WTC11 (cell line): ENCODE measurements at regions not wholly inside any gene's neighbourhood (a gene's known extent, or its start where the extent isn't known, plus 50 kb on each side); places are given as distances from the start of the nearest gene placed in this dataset.

Experiments
- ATAC-seq: fragments of 200-7000 bp; cut with Tn5 transposase; 2 replicates; pipeline ENCODE4 v1.10.0; 2021; ENCODE audit warnings: mild to moderate bottlenecking, moderate library complexity
- CTCF ChIA-PET: fragments of 300-600 bp; sonication (Branson Sonifier 250); formaldehyde crosslinking; loops from one replicate; lab custom pipeline; 2021; ENCODE audit warnings: antibody characterized with exemption; lab: Charles Lee
- POLR2A ChIA-PET: fragments of 350-600 bp; sonication (Branson Sonifier 250); formaldehyde crosslinking; loops from one replicate; lab custom pipeline; 2021; ENCODE audit warnings: antibody characterized with exemption; lab: Charles Lee
- DNase-seq: peaks from one replicate; pipeline ENCODE4 v3.0.0; 2021; ENCODE audit warnings: low spot score
- H3K27ac Mint-ChIP-seq: 2 replicates; pipeline ENCODE4 v1.8.0; 2021; ENCODE audit warnings: mixed read lengths
- H3K27me3 Mint-ChIP-seq: 2 replicates; pipeline ENCODE4 v1.8.0; 2021; ENCODE audit warnings: low read depth, mild to moderate bottlenecking, moderate library complexity, mixed read lengths
- H3K36me3 Mint-ChIP-seq: 2 replicates; pipeline ENCODE4 v1.8.0; 2021; ENCODE audit warnings: mixed read lengths
- H3K4me1 Mint-ChIP-seq: 2 replicates; pipeline ENCODE4 v1.8.0; 2022; ENCODE audit warnings: mixed read lengths
- H3K4me3 Mint-ChIP-seq: 2 replicates; pipeline ENCODE4 v1.8.0; 2021; ENCODE audit warnings: mild to moderate bottlenecking, moderate library complexity, mixed read lengths
- H3K9me3 Mint-ChIP-seq: 2 replicates; pipeline ENCODE4 v1.8.0; 2021; ENCODE audit warnings: mixed read lengths
- ATF1 ChIP-seq: sonication (generic); formaldehyde crosslinking; IDR thresholded peaks from 2 replicates; pipeline ENCODE4 v1.8.1; 2023; ENCODE audit warnings: mild to moderate bottlenecking, moderate library complexity, missing genetic modification reagents
- FOXK1 ChIP-seq: sonication (generic); formaldehyde crosslinking; IDR thresholded peaks from 2 replicates; pipeline ENCODE4 v1.8.0; 2022; ENCODE audit warnings: mild to moderate bottlenecking, moderate library complexity, missing genetic modification reagents
- FOXP1 ChIP-seq: sonication (generic); formaldehyde crosslinking; IDR thresholded peaks from 2 replicates; pipeline ENCODE4 v1.8.0; 2022; ENCODE audit warnings: missing genetic modification reagents, mild to moderate bottlenecking, moderate library complexity, borderline replicate concordance
- GTF2I ChIP-seq: fragments of 250-450 bp; sonication (Bioruptor Pico); conservative IDR thresholded peaks from 2 replicates; pipeline ENCODE4 v1.4.0; 2021; ENCODE audit warnings: mild to moderate bottlenecking
- KAT7 ChIP-seq: sonication (generic); formaldehyde crosslinking; IDR thresholded peaks from 2 replicates; pipeline ENCODE4 v1.8.1; 2023; ENCODE audit warnings: missing genetic modification reagents, mild to moderate bottlenecking, borderline replicate concordance
- NFATC4 ChIP-seq: fragments of 250-450 bp; sonication (Bioruptor Pico); IDR thresholded peaks from 2 replicates; pipeline ENCODE4 v1.9.0; 2021; ENCODE audit warnings: mild to moderate bottlenecking
- NFYB ChIP-seq: sonication (generic); formaldehyde crosslinking; conservative IDR thresholded peaks from 2 replicates; pipeline ENCODE4 v1.8.0; 2022; ENCODE audit warnings: low read depth, missing genetic modification reagents
- NR1H2 ChIP-seq: sonication (generic); formaldehyde crosslinking; IDR thresholded peaks from 2 replicates; pipeline ENCODE4 v1.9.0; 2021; ENCODE audit warnings: mild to moderate bottlenecking, moderate library complexity, missing genetic modification reagents
- RELA ChIP-seq: sonication (generic); formaldehyde crosslinking; IDR thresholded peaks from 2 replicates; pipeline ENCODE4 v1.8.1; 2022; ENCODE audit warnings: missing genetic modification reagents, mild to moderate bottlenecking, borderline replicate concordance
- SOX15 ChIP-seq: fragments of 250-450 bp; sonication (Bioruptor Pico); IDR thresholded peaks from 2 replicates; pipeline ENCODE4 v1.9.0; 2021; ENCODE audit warnings: mild to moderate bottlenecking
- TEAD4 ChIP-seq: sonication (generic); formaldehyde crosslinking; IDR thresholded peaks from 2 replicates; pipeline ENCODE4 v1.8.0; 2022; ENCODE audit warnings: mild to moderate bottlenecking, missing genetic modification reagents
- ZNF671 ChIP-seq: fragments of 250-450 bp; sonication (Bioruptor Pico); IDR thresholded peaks from 2 replicates; pipeline ENCODE4 v1.8.0; 2021; ENCODE audit warnings: mild to moderate bottlenecking
- TF ChIP-seq, protein P1 (sequence below): sonication (generic); formaldehyde crosslinking; IDR thresholded peaks from 2 replicates; pipeline ENCODE4 v1.8.0; 2022; ENCODE audit warnings: missing genetic modification reagents
- TF ChIP-seq, protein P2 (sequence below): fragments of 250-450 bp; sonication (Bioruptor Pico); IDR thresholded peaks from 2 replicates; pipeline ENCODE4 v2.1.2; 2022; ENCODE audit warnings: mild to moderate bottlenecking, moderate library complexity
- TF ChIP-seq, protein P3 (sequence below): sonication (generic); formaldehyde crosslinking; IDR thresholded peaks from 2 replicates; pipeline ENCODE4 v1.8.1; 2022; ENCODE audit warnings: low read depth, mild to moderate bottlenecking, moderate library complexity, missing genetic modification reagents, borderline replicate concordance
- TF ChIP-seq, protein P4 (sequence below): sonication (generic); formaldehyde crosslinking; IDR thresholded peaks from 2 replicates; pipeline ENCODE4 v1.8.0; 2022; ENCODE audit warnings: mild to moderate bottlenecking, missing genetic modification reagents
- TF ChIP-seq, protein P5 (sequence below): sonication (generic); formaldehyde crosslinking; IDR thresholded peaks from 2 replicates; pipeline ENCODE4 v1.8.1; 2022; ENCODE audit warnings: low read depth, missing genetic modification reagents, borderline replicate concordance
- TF ChIP-seq, protein P6 (sequence below): sonication (generic); formaldehyde crosslinking; IDR thresholded peaks from 2 replicates; pipeline ENCODE4 v1.8.0; 2023; ENCODE audit warnings: mild to moderate bottlenecking, missing genetic modification reagents
- TF ChIP-seq, protein P7 (sequence below): fragments of 250-450 bp; sonication (Bioruptor Pico); IDR thresholded peaks from 2 replicates; pipeline ENCODE4 v1.9.0; 2021; ENCODE audit warnings: moderate library complexity, mild to moderate bottlenecking, inconsistent platforms, borderline replicate concordance

DNA sequence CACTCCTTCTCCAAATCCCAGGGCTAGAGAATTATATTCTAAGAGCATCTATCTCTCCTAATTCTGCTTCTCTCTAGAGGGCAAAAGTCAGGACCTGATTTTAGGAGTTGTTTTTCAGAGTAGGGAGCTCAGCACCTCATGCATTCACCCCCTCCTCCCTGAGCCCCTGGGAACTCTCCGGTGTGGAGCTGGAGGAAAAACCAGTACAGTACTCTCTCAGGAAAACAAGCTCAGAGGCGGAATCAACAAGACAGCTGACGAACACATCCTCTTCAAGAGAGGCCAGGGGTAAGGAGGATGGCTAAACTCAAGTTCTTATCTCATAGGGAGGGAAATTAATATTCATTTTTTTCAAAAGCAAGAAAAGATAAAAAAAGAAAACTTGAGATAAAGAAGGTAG, 120.1 kb upstream of the CDYL start:
- TF ChIP-seq ATF1 (CRISPR knock-in tag) = no peak
- TF ChIP-seq, protein P1, sequence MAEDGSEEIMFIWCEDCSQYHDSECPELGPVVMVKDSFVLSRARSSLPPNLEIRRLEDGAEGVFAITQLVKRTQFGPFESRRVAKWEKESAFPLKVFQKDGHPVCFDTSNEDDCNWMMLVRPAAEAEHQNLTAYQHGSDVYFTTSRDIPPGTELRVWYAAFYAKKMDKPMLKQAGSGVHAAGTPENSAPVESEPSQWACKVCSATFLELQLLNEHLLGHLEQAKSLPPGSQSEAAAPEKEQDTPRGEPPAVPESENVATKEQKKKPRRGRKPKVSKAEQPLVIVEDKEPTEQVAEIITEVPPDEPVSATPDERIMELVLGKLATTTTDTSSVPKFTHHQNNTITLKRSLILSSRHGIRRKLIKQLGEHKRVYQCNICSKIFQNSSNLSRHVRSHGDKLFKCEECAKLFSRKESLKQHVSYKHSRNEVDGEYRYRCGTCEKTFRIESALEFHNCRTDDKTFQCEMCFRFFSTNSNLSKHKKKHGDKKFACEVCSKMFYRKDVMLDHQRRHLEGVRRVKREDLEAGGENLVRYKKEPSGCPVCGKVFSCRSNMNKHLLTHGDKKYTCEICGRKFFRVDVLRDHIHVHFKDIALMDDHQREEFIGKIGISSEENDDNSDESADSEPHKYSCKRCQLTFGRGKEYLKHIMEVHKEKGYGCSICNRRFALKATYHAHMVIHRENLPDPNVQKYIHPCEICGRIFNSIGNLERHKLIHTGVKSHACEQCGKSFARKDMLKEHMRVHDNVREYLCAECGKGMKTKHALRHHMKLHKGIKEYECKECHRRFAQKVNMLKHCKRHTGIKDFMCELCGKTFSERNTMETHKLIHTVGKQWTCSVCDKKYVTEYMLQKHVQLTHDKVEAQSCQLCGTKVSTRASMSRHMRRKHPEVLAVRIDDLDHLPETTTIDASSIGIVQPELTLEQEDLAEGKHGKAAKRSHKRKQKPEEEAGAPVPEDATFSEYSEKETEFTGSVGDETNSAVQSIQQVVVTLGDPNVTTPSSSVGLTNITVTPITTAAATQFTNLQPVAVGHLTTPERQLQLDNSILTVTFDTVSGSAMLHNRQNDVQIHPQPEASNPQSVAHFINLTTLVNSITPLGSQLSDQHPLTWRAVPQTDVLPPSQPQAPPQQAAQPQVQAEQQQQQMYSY = peak; percentile 74
- Mint-ChIP-seq H3K4me1 (peaks cover 31% of the 10 kb centered on the region), H3K27me3 (peaks cover 5% of the 10 kb centered on the region), H3K27ac (no peak overlapping the region), H3K36me3 (peaks cover 6% of the 10 kb centered on the region), H3K9me3 (peaks cover 25% of the 10 kb centered on the region), H3K4me3 (no peak overlapping the region)
- POLR2A ChIA-PET = no interaction called here
- ATAC-seq (peak; percentile 60; the same call in 1 of the 2 replicates), DNase-seq (no peak)
- CTCF ChIA-PET = interaction anchor here (1.1 to 1.4 kb wide), 2 partner anchors 124 to 268 kb away, joined by 3 read pairs; no protein-coding TSS in a partner anchor

DNA sequence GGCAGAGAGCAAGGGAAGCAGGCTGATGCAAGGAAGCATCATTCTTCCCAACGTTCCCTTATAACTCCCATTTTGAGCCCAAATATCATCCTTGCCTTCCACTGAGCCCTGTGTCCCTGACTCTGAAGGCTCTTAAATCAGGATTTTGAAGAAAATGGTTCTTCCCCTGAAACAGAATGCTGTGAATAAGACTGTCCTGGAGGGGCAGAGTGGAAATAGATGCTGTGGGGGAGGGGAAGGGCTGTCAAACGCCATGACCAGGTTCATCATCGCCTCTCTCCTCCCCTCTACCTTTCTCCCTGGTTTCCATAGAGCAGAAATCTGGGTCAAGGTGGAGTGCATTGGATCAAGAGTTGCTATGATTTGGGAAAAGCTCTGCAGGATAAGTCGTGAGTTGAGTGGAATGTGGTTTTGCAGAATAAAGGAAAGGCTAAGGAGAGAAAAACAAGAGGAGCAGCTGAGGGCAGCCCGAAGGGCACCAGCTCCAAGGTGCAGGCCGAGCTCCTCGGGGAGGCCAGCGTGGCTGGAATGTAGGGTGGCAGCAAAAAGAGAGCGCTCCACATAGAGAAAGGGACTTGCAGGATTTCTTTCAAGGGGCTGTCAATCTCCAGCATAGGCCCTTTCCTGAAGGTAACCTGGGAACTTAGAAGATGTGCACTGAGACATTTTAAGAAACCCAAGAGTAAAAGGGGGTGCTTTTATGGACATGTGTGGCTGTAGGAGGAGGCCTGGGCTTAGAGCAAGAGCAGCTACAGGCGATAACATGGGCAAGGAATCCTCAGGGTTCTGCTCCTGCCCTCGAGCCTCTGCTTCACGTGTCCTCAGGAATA, 120.8 kb upstream of the CDYL start:
- H3K4me3 Mint-ChIP-seq = no peak overlapping the region
- CTCF ChIA-PET = interaction anchor here (1.1 to 1.4 kb wide), 2 partner anchors 125 to 268 kb away, joined by 3 read pairs; no protein-coding TSS in a partner anchor
- H3K27ac Mint-ChIP-seq = no peak overlapping the region
- peaks cover 25% of the 10 kb centered on the region for H3K9me3 Mint-ChIP-seq
- POLR2A ChIA-PET = no interaction called here
- peaks cover 5% of the 10 kb centered on the region for H3K27me3 Mint-ChIP-seq
- ATAC-seq (peak; percentile 53), DNase-seq (no peak)
- TF ChIP-seq NFATC4 (CRISPR knock-in tag) (no peak), RELA (no peak), GTF2I (no peak), FOXP1 (CRISPR knock-in tag) (no peak), NR1H2 (CRISPR knock-in tag) (no peak)
- H3K36me3 Mint-ChIP-seq = peaks cover 6% of the 10 kb centered on the region
- peaks cover 26% of the 10 kb centered on the region for H3K4me1 Mint-ChIP-seq

DNA sequence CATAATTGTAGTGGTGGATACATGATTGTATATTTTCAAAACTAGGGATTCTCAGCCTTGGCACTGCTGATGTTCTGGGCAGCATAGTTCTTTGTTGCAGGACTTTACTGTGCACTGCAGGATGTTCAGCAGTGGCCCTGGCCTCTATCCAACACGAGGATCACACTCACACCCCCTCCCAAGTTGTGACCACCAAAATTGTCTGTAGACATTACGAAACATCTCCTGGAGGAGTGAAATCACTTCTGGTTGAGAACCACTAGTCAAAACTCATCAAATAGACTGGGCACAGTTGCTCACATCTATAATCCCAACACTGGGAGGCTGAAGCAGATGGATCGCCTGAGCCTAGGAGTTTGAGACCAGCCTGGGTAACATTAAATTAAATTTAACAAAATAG, 123.1 kb upstream of the CDYL start:
- peaks cover 27% of the 10 kb centered on the region for H3K4me1 Mint-ChIP-seq
- ATAC-seq = no peak
- ChIA-PET POLR2A (no interaction called here), CTCF (no interaction called here)
- peaks cover 14% of the 10 kb centered on the region for H3K9me3 Mint-ChIP-seq
- peaks cover 6% of the 10 kb centered on the region for H3K36me3 Mint-ChIP-seq
- no peak for DNase-seq
- no peak overlapping the region for H3K4me3 Mint-ChIP-seq
- no peaks in the 10 kb centered on the region for H3K27me3 Mint-ChIP-seq
- H3K27ac Mint-ChIP-seq = no peak overlapping the region
- TF ChIP-seq KAT7 (CRISPR knock-in tag) (no peak), FOXK1 (CRISPR knock-in tag) (no peak), SOX15 (CRISPR knock-in tag) (no peak), TEAD4 (CRISPR knock-in tag) (no peak), ZNF671 (no peak), NFYB (CRISPR knock-in tag) (no peak)
- TF ChIP-seq, protein P2, sequence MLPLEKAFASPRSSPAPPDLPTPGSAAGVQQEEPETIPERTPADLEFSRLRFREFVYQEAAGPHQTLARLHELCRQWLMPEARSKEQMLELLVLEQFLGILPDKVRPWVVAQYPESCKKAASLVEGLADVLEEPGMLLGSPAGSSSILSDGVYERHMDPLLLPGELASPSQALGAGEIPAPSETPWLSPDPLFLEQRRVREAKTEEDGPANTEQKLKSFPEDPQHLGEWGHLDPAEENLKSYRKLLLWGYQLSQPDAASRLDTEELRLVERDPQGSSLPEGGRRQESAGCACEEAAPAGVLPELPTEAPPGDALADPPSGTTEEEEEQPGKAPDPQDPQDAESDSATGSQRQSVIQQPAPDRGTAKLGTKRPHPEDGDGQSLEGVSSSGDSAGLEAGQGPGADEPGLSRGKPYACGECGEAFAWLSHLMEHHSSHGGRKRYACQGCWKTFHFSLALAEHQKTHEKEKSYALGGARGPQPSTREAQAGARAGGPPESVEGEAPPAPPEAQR (CRISPR knock-in tag) = no peak
- TF ChIP-seq, protein P3, sequence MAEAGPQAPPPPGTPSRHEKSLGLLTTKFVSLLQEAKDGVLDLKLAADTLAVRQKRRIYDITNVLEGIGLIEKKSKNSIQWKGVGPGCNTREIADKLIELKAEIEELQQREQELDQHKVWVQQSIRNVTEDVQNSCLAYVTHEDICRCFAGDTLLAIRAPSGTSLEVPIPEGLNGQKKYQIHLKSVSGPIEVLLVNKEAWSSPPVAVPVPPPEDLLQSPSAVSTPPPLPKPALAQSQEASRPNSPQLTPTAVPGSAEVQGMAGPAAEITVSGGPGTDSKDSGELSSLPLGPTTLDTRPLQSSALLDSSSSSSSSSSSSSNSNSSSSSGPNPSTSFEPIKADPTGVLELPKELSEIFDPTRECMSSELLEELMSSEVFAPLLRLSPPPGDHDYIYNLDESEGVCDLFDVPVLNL (CRISPR knock-in tag) = no peak
- TF ChIP-seq, protein P4, sequence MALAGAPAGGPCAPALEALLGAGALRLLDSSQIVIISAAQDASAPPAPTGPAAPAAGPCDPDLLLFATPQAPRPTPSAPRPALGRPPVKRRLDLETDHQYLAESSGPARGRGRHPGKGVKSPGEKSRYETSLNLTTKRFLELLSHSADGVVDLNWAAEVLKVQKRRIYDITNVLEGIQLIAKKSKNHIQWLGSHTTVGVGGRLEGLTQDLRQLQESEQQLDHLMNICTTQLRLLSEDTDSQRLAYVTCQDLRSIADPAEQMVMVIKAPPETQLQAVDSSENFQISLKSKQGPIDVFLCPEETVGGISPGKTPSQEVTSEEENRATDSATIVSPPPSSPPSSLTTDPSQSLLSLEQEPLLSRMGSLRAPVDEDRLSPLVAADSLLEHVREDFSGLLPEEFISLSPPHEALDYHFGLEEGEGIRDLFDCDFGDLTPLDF (CRISPR knock-in tag) = no peak
- TF ChIP-seq, protein P5, sequence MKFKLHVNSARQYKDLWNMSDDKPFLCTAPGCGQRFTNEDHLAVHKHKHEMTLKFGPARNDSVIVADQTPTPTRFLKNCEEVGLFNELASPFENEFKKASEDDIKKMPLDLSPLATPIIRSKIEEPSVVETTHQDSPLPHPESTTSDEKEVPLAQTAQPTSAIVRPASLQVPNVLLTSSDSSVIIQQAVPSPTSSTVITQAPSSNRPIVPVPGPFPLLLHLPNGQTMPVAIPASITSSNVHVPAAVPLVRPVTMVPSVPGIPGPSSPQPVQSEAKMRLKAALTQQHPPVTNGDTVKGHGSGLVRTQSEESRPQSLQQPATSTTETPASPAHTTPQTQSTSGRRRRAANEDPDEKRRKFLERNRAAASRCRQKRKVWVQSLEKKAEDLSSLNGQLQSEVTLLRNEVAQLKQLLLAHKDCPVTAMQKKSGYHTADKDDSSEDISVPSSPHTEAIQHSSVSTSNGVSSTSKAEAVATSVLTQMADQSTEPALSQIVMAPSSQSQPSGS (CRISPR knock-in tag) = no peak
- TF ChIP-seq, protein P6, sequence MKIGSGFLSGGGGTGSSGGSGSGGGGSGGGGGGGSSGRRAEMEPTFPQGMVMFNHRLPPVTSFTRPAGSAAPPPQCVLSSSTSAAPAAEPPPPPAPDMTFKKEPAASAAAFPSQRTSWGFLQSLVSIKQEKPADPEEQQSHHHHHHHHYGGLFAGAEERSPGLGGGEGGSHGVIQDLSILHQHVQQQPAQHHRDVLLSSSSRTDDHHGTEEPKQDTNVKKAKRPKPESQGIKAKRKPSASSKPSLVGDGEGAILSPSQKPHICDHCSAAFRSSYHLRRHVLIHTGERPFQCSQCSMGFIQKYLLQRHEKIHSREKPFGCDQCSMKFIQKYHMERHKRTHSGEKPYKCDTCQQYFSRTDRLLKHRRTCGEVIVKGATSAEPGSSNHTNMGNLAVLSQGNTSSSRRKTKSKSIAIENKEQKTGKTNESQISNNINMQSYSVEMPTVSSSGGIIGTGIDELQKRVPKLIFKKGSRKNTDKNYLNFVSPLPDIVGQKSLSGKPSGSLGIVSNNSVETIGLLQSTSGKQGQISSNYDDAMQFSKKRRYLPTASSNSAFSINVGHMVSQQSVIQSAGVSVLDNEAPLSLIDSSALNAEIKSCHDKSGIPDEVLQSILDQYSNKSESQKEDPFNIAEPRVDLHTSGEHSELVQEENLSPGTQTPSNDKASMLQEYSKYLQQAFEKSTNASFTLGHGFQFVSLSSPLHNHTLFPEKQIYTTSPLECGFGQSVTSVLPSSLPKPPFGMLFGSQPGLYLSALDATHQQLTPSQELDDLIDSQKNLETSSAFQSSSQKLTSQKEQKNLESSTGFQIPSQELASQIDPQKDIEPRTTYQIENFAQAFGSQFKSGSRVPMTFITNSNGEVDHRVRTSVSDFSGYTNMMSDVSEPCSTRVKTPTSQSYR = no peak
- TF ChIP-seq, protein P7, sequence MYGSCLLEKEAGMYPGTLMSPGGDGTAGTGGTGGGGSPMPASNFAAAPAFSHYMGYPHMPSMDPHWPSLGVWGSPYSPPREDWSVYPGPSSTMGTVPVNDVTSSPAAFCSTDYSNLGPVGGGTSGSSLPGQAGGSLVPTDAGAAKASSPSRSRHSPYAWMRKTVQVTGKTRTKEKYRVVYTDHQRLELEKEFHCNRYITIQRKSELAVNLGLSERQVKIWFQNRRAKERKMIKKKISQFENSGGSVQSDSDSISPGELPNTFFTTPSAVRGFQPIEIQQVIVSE (CRISPR knock-in tag) = no peak
